Neural progenitor cell (in vitro differentiated cells): ENCODE measurements at regions not wholly inside any gene's neighbourhood (a gene's known extent, or its start where the extent isn't known, plus 50 kb on each side); places are given as distances from the start of the nearest gene placed in this dataset.
A peak's percentile ranks its signal among the peaks of the same experiment; 100 is the strongest.

Source experiments
- DNase-seq: peaks from one replicate; pipeline ENCODE4 v3.0.0-alpha.2; 2016; ENCODE audit warnings: low spot score
- H2AFZ ChIP-seq: fragments of 200-600 bp; sonication (generic); replicated peaks from 2 replicates; pipeline ENCODE4 v1.6.1; 2016; ENCODE audit warnings: antibody characterized with exemption
- H3F3A ChIP-seq: fragments of 200-600 bp; sonication (generic); 2 replicates; pipeline ENCODE4 v1.6.1; 2016; ENCODE audit warnings: antibody characterized with exemption, low read depth
- H3K27ac ChIP-seq: fragments of 200-600 bp; sonication (generic); 2 replicates; pipeline ENCODE4 v1.5.1; 2016; ENCODE audit warnings: mild to moderate bottlenecking
- H3K27me3 ChIP-seq: fragments of 200-600 bp; sonication (generic); 2 replicates; pipeline ENCODE4 v1.6.1; 2016; ENCODE audit warnings: mild to moderate bottlenecking, moderate library complexity
- H3K36me3 ChIP-seq: fragments of 200-600 bp; sonication (generic); 2 replicates; pipeline ENCODE4 v1.5.1; 2016
- H3K4me1 ChIP-seq: fragments of 200-600 bp; sonication (generic); 2 replicates; pipeline ENCODE4 v1.6.1; 2016; ENCODE audit warnings: mixed run types
- H3K4me2 ChIP-seq: fragments of 200-600 bp; sonication (generic); 2 replicates; pipeline ENCODE4 v1.6.1; 2016
- H3K4me3 ChIP-seq: fragments of 200-600 bp; sonication (generic); 2 replicates; pipeline ENCODE4 v1.5.1; 2016
- H3K79me2 ChIP-seq: fragments of 200-600 bp; sonication (generic); 2 replicates; pipeline ENCODE4 v1.6.1; 2016; ENCODE audit warnings: low read depth
- H3K9ac ChIP-seq: fragments of 200-600 bp; sonication (generic); 2 replicates; pipeline ENCODE4 v1.6.1; 2016
- H3K9me3 ChIP-seq: fragments of 200-600 bp; sonication (generic); 2 replicates; pipeline ENCODE4 v1.5.1; 2016; ENCODE audit warnings: low read depth
- H4K20me1 ChIP-seq: fragments of 200-600 bp; sonication (generic); 2 replicates; pipeline ENCODE4 v1.6.1; 2016; ENCODE audit warnings: low read depth
- H3K27ac Mint-ChIP-seq: 3 replicates; pipeline ENCODE4 v1.8.0; 2021; ENCODE audit warnings: mixed read lengths
- H3K27me3 Mint-ChIP-seq: 2 replicates; pipeline ENCODE4 v1.8.0; 2022; ENCODE audit warnings: low read depth, mild to moderate bottlenecking, inconsistent platforms, moderate library complexity, mixed read lengths; ENCODE audit not compliant: insufficient read depth
- H3K36me3 Mint-ChIP-seq: 3 replicates; pipeline ENCODE4 v1.8.0; 2021; ENCODE audit warnings: mixed read lengths
- H3K4me1 Mint-ChIP-seq: 3 replicates; pipeline ENCODE4 v1.8.0; 2021; ENCODE audit warnings: mixed read lengths
- H3K4me3 Mint-ChIP-seq: 3 replicates; pipeline ENCODE4 v1.8.0; 2021; ENCODE audit warnings: mild to moderate bottlenecking, moderate library complexity, mixed read lengths
- H3K9me3 Mint-ChIP-seq: 3 replicates; pipeline ENCODE4 v1.8.0; 2020; ENCODE audit warnings: mixed read lengths
- CTCF ChIP-seq: fragments of 200-600 bp; sonication (generic); IDR thresholded peaks from 2 replicates; pipeline ENCODE4 v1.5.1; 2017; ENCODE audit warnings: antibody characterized with exemption, mild to moderate bottlenecking
- EZH2 ChIP-seq: fragments of 200-600 bp; sonication (generic); IDR thresholded peaks from 2 replicates; pipeline ENCODE4 v1.6.1; 2017; ENCODE audit warnings: antibody characterized with exemption, mild to moderate bottlenecking, moderate library complexity
- EZH2phosphoT487 ChIP-seq: fragments of 200-600 bp; sonication (generic); IDR thresholded peaks from 2 replicates; pipeline ENCODE4 v1.6.1; 2017; ENCODE audit warnings: antibody characterized with exemption

- H3K4me3 ChIP-seq = no peak overlapping the region
- H3K79me2 ChIP-seq = no peaks in the 10 kb centered on the region
- H3K27ac ChIP-seq = no peak overlapping the region
- no peak overlapping the region for H2AFZ ChIP-seq
- DNase-seq = no peak
- H3K4me1 Mint-ChIP-seq = peaks cover 13% of the 10 kb centered on the region
- no peak overlapping the region for H3K9ac ChIP-seq
- H3K27me3 Mint-ChIP-seq = peaks cover 16% of the 10 kb centered on the region
- no peaks in the 10 kb centered on the region for H3F3A ChIP-seq
- H3K27ac Mint-ChIP-seq = peak overlapping the region; percentile 82
- no peak overlapping the region for H3K4me2 ChIP-seq
- H4K20me1 ChIP-seq = no peaks in the 10 kb centered on the region
- H3K4me3 Mint-ChIP-seq = no peak overlapping the region
- no peaks in the 10 kb centered on the region for H3K9me3 ChIP-seq
- peaks cover 7% of the 10 kb centered on the region for H3K27me3 ChIP-seq
- no peaks in the 10 kb centered on the region for H3K9me3 Mint-ChIP-seq
- no peak for TF ChIP-seq CTCF
- no peak for TF ChIP-seq EZH2phosphoT487
- no peak for TF ChIP-seq EZH2
- H3K36me3 ChIP-seq = no peaks in the 10 kb centered on the region
- H3K4me1 ChIP-seq = no peaks in the 10 kb centered on the region
- no peaks in the 10 kb centered on the region for H3K36me3 Mint-ChIP-seq
These were observed 50.9 kb upstream of the SPACA7 start for GRCh38 chr13:112325142-112325808.

GRCh38 chr13:112325920-112326645, 50.1 kb upstream of the SPACA7 start:
- H3K36me3 Mint-ChIP-seq = no peaks in the 10 kb centered on the region
- no peak overlapping the region for H3K4me2 ChIP-seq
- H4K20me1 ChIP-seq = no peaks in the 10 kb centered on the region
- H3K4me1 ChIP-seq = no peaks in the 10 kb centered on the region
- H3K36me3 ChIP-seq = no peaks in the 10 kb centered on the region
- H3K27me3 Mint-ChIP-seq = peaks cover 17% of the 10 kb centered on the region
- no peak overlapping the region for H3K4me3 Mint-ChIP-seq
- TF ChIP-seq EZH2phosphoT487 (no peak), CTCF (no peak), EZH2 (no peak)
- H3F3A ChIP-seq = no peaks in the 10 kb centered on the region
- peaks cover 14% of the 10 kb centered on the region for H3K4me1 Mint-ChIP-seq
- no peak overlapping the region for H3K9ac ChIP-seq
- peak overlapping the region; percentile 82 for H3K27ac Mint-ChIP-seq
- no peak overlapping the region for H3K27ac ChIP-seq
- no peak overlapping the region for H3K4me3 ChIP-seq
- no peaks in the 10 kb centered on the region for H3K9me3 ChIP-seq
- no peaks in the 10 kb centered on the region for H3K9me3 Mint-ChIP-seq
- H3K79me2 ChIP-seq = no peaks in the 10 kb centered on the region
- no peak for DNase-seq
- no peak overlapping the region for H2AFZ ChIP-seq
- H3K27me3 ChIP-seq = peaks cover 7% of the 10 kb centered on the region
